ENCODE measurements at regions not wholly inside any gene's neighbourhood (a gene's known extent, or its start where the extent isn't known, plus 50 kb on each side); places are given as distances from the start of the nearest gene placed in this dataset.
A peak's percentile ranks its signal among the peaks of the same experiment; 100 is the strongest.

- TF ChIP-seq, protein P1, sequence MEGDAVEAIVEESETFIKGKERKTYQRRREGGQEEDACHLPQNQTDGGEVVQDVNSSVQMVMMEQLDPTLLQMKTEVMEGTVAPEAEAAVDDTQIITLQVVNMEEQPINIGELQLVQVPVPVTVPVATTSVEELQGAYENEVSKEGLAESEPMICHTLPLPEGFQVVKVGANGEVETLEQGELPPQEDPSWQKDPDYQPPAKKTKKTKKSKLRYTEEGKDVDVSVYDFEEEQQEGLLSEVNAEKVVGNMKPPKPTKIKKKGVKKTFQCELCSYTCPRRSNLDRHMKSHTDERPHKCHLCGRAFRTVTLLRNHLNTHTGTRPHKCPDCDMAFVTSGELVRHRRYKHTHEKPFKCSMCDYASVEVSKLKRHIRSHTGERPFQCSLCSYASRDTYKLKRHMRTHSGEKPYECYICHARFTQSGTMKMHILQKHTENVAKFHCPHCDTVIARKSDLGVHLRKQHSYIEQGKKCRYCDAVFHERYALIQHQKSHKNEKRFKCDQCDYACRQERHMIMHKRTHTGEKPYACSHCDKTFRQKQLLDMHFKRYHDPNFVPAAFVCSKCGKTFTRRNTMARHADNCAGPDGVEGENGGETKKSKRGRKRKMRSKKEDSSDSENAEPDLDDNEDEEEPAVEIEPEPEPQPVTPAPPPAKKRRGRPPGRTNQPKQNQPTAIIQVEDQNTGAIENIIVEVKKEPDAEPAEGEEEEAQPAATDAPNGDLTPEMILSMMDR (IDR thresholded peaks at IDR 0.05; ENCODE audit: low read length, missing control alignments), result no peak
- no peak overlapping the region for H3K4me3 ChIP-seq (replicated peaks; ENCODE audit: low read depth, low read length)
- no peak for DNase-seq (ENCODE audit: low read depth)
Measured at GRCh38 chr6:123747515-123747914, 56.1 kb upstream of the NKAIN2 start.

DNA sequence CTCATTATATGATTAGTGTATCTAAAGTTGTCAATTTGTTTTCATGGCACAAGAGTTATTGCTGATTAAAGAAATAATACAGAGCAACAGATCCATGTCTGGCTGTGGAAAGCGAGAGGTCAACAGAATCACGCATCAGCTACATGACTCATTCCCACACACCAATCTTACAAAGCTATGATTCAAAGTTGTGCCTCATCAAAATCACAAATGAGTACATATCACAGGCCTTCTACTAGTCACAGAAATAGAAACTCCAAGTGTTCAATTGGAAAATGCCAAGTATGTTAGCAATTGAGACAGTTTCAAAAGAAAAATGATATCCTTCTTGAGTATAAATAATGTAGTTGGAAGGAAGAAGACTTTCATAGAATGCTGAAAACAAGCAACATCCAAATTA is 57.8 kb upstream of the NKAIN2 start:
- peak; percentile 20 for DNase-seq (ENCODE audit: low read depth)
- TF ChIP-seq, protein P1 (IDR thresholded peaks at IDR 0.05; ENCODE audit: low read length, missing control alignments), result no peak
- no peak overlapping the region for H3K4me3 ChIP-seq (replicated peaks; ENCODE audit: low read depth, low read length)

DNA sequence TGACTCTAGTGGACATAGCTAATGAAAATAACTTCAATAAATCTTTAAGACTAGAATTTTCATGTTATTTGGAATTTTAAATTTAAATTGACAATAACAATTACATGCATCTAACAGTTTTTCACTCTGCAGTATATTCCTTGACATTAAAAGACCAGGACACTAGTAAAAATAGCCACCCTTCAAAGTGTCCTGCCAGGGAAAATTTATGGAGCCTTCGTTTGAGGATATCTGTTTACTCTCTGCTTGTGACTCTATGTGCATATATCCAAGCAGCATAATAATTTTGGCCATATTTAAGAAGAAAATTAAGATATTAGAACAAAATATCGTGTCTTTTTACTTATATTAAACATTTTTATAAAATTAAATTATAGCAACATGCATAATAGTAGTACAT is 58.8 kb upstream of the NKAIN2 start:
- no peak overlapping the region for H3K4me3 ChIP-seq (replicated peaks; ENCODE audit: low read depth, low read length)
- TF ChIP-seq, protein P1 (IDR thresholded peaks at IDR 0.05; ENCODE audit: low read length, missing control alignments), result no peak
- no peak for DNase-seq (ENCODE audit: low read depth)

DNA sequence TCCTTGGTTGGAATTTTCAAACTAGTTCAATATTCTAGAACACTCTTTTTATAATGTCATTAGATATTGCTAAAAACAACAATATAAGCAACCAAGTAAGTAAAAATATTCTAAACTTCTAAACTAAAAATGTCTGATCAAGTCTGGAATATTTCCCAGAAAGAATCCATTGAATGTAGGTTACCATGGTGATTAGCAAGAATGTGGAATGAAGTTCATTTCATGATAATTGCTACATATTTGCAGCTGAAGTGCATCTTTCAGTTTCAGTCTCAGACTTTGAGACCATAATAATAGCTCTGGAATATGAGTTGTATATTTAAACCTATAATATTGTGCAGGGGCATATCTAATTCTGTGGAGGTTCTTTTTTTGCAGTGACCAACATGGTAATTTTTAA is 61.0 kb upstream of the NKAIN2 start:
- H3K4me3 ChIP-seq (replicated peaks; ENCODE audit: low read depth, low read length), result no peak overlapping the region
- DNase-seq (ENCODE audit: low read depth), result no peak
- TF ChIP-seq, protein P1 (IDR thresholded peaks at IDR 0.05; ENCODE audit: low read length, missing control alignments), result no peak

GRCh38 chr6:123733180-123733579 is 70.5 kb upstream of the NKAIN2 start:
- no peak overlapping the region for H3K4me3 ChIP-seq (replicated peaks; ENCODE audit: low read depth, low read length)
- TF ChIP-seq, protein P1 (IDR thresholded peaks at IDR 0.05; ENCODE audit: low read length, missing control alignments), result no peak
- DNase-seq (ENCODE audit: low read depth), result no peak

DNA sequence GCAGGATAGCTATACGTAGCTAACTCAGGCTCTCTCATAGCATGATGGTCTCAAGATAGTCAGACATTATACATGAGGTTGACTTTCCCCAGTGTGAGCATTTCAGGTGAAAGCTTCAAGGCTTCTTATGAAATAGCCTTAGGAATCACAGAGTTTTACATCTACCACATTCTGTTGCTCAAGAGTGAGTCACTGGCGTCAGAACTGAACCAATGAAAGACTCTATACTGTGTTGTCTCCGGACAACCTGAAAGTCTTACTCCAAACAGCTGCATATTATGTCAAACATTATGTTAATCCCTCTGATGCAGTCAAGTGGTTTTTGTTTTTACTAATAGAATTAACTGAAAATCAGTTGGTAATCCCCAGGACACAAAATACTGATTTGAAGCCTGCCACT is 79.8 kb upstream of the TRDN start:
- no peak overlapping the region for H3K4me3 ChIP-seq (replicated peaks; ENCODE audit: low read depth, low read length)
- no peak for DNase-seq (ENCODE audit: low read depth)
- TF ChIP-seq, protein P1 (IDR thresholded peaks at IDR 0.05; ENCODE audit: low read length, missing control alignments), result no peak

- peak; percentile 25 for DNase-seq (ENCODE audit: low read depth)
- H3K4me3 ChIP-seq (replicated peaks; ENCODE audit: low read depth, low read length), result no peak overlapping the region
- TF ChIP-seq, protein P1 (IDR thresholded peaks at IDR 0.05; ENCODE audit: low read length, missing control alignments), result peak; percentile 38
Measured at GRCh38 chr6:123715006-123715863, 78.5 kb upstream of the TRDN start.

Measured in fibroblast of pulmonary artery (primary cell).